GM11168 (cell line): ENCODE measurements at regions not wholly inside any gene's neighbourhood (a gene's known extent, or its start where the extent isn't known, plus 50 kb on each side); places are given as distances from the start of the nearest gene placed in this dataset.
"Not testable (repeated sequence)": the region's sequence is repeated elsewhere in the genome, so short reads cannot be mapped to it uniquely, and the experiment has no call there.

ENCODE experiments used
- in situ Hi-C: fragments of 300-500 bp; cut with MboI; formaldehyde crosslinking; loops from one replicate; pipeline ENCODE4 v1.12.0; 2022; ENCODE audit warnings: low sequenced_read_pairs; ENCODE audit not compliant: unreplicated experiment

- in situ Hi-C loops: not testable (repeated sequence)
Measured at GRCh38 chr2:113386780-113387433, 50.6 kb upstream of the ZNG1B start.

GRCh38 chr2:113379621-113380020 is 57.9 kb upstream of the ZNG1B start:
- in situ Hi-C loops: loop anchor here (10.0 kb wide), 1 partner anchor 85 kb away; no protein-coding TSS in a partner anchor

DNA sequence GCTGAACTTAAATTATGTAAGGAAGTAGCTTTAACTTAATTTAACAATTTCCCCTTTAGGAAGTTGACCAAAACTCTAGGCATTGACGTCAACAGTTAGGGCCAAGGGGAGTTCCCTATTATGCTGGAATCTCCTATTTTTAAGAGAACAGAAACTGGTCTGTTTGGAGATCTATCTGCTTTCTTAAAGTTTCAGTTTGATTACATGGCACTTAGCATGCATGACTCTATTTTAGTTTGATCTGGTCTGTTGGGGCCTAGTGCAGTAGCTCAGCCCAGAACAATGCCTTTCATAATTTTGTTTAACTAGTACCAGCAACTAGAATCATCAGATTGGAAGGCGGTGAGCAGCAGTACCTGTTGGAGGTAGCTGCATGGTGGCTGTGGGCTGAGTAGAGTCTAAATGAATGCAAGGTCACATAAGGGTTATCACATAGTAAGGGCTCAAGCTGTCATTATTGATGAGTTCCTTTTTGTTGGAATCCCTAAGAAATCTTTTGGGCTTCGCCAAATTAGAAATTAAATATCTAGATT is 60.5 kb upstream of the ZNG1B start:
- in situ Hi-C loops: loop anchor here (10.0 kb wide), 1 partner anchor 82 kb away; no protein-coding TSS in a partner anchor

DNA sequence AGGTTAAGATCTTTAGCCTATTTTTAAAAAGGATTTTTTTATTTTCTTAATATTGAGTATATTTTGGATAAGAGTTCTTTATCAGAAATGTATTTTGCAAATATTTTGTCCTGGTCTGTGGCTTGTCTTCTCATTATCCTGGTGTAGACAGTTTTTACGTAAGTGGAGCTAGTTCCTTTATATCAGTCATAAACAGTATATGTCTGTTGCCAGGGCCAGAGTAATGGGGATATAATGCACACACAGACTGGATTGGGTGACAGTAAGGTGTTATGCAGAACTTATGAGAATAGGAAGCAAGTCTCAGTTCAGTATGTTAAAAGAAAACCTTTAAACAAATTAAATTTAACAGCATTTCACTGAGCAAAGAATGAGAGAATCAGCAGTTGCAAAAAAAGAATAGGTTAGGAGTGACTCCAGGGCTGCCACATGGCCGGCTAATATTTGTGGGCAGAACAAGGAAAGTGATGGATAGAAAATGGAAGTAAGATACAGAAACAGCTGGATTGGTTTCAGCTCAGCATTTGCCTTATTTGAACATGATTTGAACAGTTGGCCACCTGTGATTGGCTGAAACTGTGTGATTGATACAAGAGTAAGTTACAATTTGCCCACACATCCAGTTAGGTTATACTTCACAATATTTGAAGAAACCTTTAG is 61.1 kb upstream of the ZNG1B start:
- in situ Hi-C loops: loop anchor here (10.0 kb wide), 1 partner anchor 82 kb away; no protein-coding TSS in a partner anchor

GRCh38 chr2:113374857-113375256 is 62.6 kb upstream of the ZNG1B start:
- in situ Hi-C loops: loop anchor here (10.0 kb wide), 1 partner anchor 80 kb away; no protein-coding TSS in a partner anchor

DNA sequence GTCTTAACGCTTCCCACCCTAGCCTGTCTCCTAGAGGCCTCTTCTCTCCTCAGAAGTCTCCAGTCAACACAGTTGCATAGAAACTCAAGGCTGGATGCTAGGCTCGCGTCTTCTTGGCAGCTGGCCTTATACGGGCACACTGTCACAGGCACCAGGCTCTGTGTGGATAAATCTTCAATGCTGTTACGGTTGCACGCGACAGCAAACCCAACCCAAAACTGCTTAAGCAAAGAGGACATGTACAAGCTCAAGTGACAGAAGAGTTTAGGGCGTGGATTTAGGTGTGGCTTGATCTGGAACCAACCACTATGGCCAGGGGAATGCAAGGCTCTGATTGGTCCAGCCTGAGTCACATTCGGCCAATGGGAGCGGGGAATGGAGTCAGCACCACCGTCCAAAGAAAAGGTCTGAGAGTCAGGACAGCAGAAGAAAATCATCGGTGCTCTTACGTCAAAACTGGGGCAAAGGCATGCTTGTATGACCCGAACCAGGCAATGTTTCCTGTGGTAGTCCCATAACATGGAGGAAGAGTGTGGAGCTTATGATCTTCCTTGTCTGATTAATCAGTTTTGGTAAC is 65.1 kb upstream of the ZNG1B start:
- in situ Hi-C loops: loop anchor here (10.0 kb wide), 1 partner anchor 78 kb away; no protein-coding TSS in a partner anchor

DNA sequence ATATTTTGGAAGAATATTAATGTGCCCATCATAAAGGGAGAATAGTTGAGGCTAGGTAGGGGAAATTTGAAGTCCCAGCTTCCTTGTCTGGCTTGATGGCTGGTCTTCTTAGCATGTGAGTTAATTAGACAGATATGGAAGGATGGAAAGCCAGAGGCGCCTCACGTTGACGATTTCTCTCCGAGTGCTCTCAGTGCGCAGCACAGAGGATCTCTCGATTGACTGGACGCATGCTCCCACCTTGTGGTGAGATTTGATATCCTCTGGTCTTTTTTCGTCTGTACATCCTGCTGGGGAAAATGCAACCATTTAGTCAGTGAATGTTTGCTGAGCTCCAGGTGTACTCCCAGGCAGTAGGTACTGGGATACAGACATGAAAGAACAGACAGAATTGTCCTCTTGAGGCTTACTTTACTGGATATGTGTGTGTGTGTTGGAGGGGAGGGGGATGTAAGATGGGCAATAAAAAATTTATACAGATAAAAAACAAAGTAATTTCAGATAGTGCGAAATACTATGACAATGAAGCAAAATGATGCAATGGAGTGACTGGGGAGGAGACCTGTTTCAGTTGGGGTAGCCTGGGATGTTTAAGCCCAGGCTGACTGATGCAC is 66.9 kb upstream of the ZNG1B start:
- in situ Hi-C loops: loop anchor here (10.0 kb wide), 1 partner anchor 76 kb away; no protein-coding TSS in a partner anchor

DNA sequence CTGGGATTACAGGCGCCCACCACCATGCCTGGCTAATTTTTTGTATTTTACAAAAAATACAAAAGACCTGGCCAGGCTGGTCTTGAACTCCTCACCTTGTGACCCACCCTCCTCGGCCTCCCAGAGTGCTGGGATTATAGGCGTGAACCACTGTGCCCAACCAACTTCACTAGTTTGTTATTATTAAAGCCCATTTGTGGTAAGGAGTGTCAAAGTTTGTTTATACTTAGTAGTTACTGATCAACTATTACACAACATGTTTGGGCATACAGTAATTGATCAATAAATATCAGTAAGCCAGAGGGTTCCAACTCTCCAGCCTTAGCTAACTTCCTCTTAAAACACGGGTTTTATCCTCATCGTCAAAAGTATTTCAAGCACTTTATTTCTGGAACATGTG is 67.5 kb upstream of the ZNG1B start:
- in situ Hi-C loops: loop anchor here (10.0 kb wide), 1 partner anchor 75 kb away; no protein-coding TSS in a partner anchor

DNA sequence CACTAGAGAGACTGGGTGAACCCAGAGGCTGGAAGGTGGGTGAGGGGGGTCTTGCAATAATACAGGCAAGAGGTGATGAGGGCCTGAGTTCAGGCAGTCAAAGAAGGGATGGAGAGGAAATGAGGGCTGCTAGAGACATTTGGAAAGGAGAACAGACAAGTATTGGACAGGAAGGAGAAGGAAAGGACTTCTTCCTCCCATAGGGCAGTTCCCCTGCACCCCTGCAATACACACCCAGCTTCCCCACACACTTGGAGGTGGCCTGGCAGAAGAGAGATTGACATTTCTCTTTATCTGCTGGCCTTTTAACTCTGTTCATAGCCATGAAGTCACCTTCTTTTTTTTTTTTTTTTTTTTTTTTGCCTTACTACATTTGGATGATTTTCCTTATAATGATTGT is 68.9 kb upstream of the ZNG1B start:
- in situ Hi-C loops: not testable (repeated sequence)

GRCh38 chr2:113366821-113367220 is 70.7 kb upstream of the ZNG1B start:
- in situ Hi-C loops: not testable (repeated sequence)

- in situ Hi-C loops: not testable (repeated sequence)
Measured at GRCh38 chr2:113365791-113366190, 71.7 kb upstream of the ZNG1B start.

GRCh38 chr2:113365290-113365689 is 72.2 kb upstream of the ZNG1B start:
- in situ Hi-C loops: not testable (repeated sequence)

- in situ Hi-C loops: no loop called here
Measured at GRCh38 chr2:113361051-113361450, 76.4 kb upstream of the ZNG1B start.

- in situ Hi-C loops: no loop called here
Measured at GRCh38 chr2:113357071-113357470, 78.3 kb upstream of the PAX8 start.

GRCh38 chr2:113356284-113356683 is 77.6 kb upstream of the PAX8 start:
- in situ Hi-C loops: not testable (repeated sequence)

GRCh38 chr2:113355339-113356015 is 76.8 kb upstream of the PAX8 start:
- in situ Hi-C loops: not testable (repeated sequence)

DNA sequence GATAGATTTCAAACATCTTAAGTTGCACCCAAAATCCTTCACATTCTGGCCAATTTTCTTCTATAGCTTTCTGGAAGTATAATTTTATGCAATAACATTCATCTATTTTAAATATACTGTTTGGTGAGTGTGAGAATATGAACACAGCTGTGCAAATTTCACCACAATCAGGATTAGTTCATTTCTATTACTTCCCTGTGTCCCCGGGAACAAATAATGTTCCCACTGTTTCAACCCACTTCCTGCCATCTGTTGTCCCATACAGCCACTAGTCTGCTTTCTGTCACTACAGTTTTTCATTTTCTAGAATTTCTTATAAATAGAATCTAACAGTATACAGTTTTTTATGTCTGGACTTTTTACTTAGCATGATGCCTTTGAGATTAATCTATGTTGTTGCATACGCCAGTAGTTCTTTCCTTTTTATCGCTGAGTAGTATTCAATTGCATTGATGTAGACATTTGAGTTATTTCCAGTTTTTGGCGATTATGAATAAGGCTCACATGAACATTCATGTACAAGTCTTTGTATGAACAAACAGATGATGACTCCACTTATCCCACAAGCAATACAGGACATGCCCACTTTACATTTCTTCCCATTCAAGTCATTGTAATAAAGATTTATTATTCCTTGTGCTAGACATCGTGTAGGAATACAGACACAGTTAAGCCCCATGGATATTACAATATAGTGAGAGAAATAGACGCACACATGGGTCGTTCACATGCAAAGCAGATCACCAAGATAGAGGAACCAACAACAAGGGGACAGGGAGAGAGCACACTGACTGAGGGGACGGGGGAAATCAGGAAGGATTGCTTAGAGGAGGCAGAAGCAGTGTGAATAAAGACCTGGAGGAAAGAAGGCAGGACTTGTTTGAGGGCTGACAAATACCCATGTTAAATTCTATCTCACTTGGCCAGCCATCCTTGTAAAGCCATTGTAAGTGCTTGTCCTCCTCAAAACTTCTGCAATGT is 72.9 kb upstream of the PAX8 start:
- in situ Hi-C loops: no loop called here

GRCh38 chr2:113343800-113344199 is 65.1 kb upstream of the PAX8 start:
- in situ Hi-C loops: not testable (repeated sequence)

DNA sequence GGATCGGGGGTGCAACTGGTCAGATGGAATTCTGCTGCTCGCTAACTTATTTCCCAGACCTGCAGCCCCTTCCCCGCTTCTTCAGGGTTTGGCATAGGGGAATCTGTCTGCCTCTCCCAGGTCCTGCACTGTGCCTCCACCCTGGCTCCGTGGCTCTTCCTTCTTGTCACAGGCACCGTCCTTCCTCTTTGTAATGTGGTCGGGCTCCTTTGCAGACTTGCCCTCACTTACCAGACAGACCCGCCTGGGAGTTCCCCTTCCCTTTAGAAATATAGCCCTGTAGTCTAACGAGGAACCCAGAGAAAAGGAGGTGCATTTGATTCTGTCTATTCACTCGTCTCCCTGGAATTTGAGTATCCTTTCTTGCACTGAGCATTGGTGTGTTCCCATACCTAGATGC is 63.9 kb upstream of the PAX8 start:
- in situ Hi-C loops: no loop called here
